ENCODE measurements at regions not wholly inside any gene's neighbourhood (a gene's known extent, or its start where the extent isn't known, plus 50 kb on each side); places are given as distances from the start of the nearest gene placed in this dataset.

GRCh38 chr17:70869402-70870085, 700.2 kb downstream of the KCNJ2 start:
- Histone ChIP-seq H3K4me3 (ENCODE audit: low read depth, low read length) (0 out of 2 replicates have a peak overlapping the region, but pooled peaks have one; percentile 20), H3K27ac (ENCODE audit: low read depth, low read length) (peak overlapping the region; percentile 63), H3K36me3 (ENCODE audit: control insufficient read depth, insufficient read depth, low read length) (no peaks in the 10 kb centered on the region), H3K4me1 (ENCODE audit: control insufficient read depth, insufficient read depth, low read length) (peaks cover 22% of the 10 kb centered on the region), H3K9me3 (ENCODE audit: control insufficient read depth, insufficient read depth, low read length) (no peaks in the 10 kb centered on the region), H3K9ac (ENCODE audit: low read depth, low read length) (no peak overlapping the region), H3K27me3 (ENCODE audit: control insufficient read depth, insufficient read depth, low read length) (no peaks in the 10 kb centered on the region)

DNA sequence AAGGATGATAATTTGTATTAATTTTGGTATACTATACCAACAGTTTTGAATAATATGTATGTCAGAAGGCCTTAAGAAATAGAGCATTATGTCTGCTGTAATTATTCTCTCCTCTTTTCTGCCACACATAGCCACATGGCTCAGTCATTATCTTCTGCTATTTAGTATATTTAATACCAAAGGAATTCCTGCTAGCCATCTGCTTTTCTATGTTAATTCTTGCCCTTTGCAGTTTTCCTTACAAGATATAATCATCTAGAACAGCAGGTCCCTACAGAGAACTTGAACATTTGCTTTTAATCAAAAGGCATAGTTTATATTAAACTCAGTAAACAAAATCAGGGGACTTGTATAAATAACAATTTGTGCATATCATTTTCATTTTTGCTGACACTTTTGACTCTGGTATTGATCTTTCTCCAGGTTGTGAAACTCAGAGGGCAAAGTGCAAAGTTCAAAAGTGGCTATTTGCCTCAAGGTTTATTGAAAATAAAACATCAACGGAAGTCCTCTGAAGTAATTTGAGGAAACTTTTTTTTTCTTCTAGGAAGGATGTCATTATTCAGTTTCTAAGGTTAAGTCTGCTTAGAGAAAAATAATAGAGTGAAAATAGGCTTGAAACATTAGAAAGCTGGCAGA, 702.0 kb downstream of the KCNJ2 start:
- Histone ChIP-seq H3K9me3 (ENCODE audit: control insufficient read depth, insufficient read depth, low read length) (no peaks in the 10 kb centered on the region), H3K4me1 (ENCODE audit: control insufficient read depth, insufficient read depth, low read length) (peaks cover 22% of the 10 kb centered on the region), H3K27me3 (ENCODE audit: control insufficient read depth, insufficient read depth, low read length) (no peaks in the 10 kb centered on the region), H3K36me3 (ENCODE audit: control insufficient read depth, insufficient read depth, low read length) (no peaks in the 10 kb centered on the region), H3K9ac (ENCODE audit: low read depth, low read length) (no peak overlapping the region; the same call in 1 of the 2 replicates), H3K27ac (ENCODE audit: low read depth, low read length) (peak overlapping the region; percentile 14), H3K4me3 (ENCODE audit: low read depth, low read length) (no peak overlapping the region)

DNA sequence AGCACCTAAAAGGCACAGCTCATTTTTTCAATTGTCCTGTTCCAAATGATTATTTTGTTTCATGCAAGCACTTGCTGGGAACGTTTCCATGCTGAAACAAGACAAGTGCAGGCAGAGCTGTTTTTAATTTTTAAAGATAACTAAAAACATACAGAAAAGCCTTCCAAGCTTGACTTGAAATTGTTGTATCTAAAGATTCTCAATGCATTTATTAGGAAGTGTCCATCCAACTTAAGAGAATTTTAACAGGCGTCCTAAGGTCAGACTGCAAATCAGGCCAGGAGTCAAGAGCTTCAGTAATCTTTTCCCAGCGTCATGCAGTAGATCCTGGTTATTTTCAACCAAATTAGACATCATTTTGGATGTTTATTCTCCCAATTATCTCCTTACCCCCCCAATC, 702.8 kb downstream of the KCNJ2 start:
- no peaks in the 10 kb centered on the region for H3K27me3 ChIP-seq (ENCODE audit: control insufficient read depth, insufficient read depth, low read length)
- H3K9me3 ChIP-seq (ENCODE audit: control insufficient read depth, insufficient read depth, low read length), result no peaks in the 10 kb centered on the region
- H3K4me3 ChIP-seq (ENCODE audit: low read depth, low read length), result no peak overlapping the region
- peaks cover 22% of the 10 kb centered on the region for H3K4me1 ChIP-seq (ENCODE audit: control insufficient read depth, insufficient read depth, low read length)
- no peaks in the 10 kb centered on the region for H3K36me3 ChIP-seq (ENCODE audit: control insufficient read depth, insufficient read depth, low read length)
- no peak overlapping the region for H3K9ac ChIP-seq (ENCODE audit: low read depth, low read length)
- no peak overlapping the region for H3K27ac ChIP-seq (ENCODE audit: low read depth, low read length)

- H3K27me3 ChIP-seq (ENCODE audit: control insufficient read depth, insufficient read depth, low read length), result no peaks in the 10 kb centered on the region
- H3K4me3 ChIP-seq (ENCODE audit: low read depth, low read length), result no peak overlapping the region
- H3K9ac ChIP-seq (ENCODE audit: low read depth, low read length), result no peak overlapping the region
- peaks cover 9% of the 10 kb centered on the region for H3K4me1 ChIP-seq (ENCODE audit: control insufficient read depth, insufficient read depth, low read length)
- no peak overlapping the region for H3K27ac ChIP-seq (ENCODE audit: low read depth, low read length)
- H3K9me3 ChIP-seq (ENCODE audit: control insufficient read depth, insufficient read depth, low read length), result no peaks in the 10 kb centered on the region
- H3K36me3 ChIP-seq (ENCODE audit: control insufficient read depth, insufficient read depth, low read length), result no peaks in the 10 kb centered on the region
Observed at GRCh38 chr17:70875729-70876310, 706.5 kb downstream of the KCNJ2 start.

GRCh38 chr17:70878879-70879278, 709.5 kb downstream of the KCNJ2 start:
- Histone ChIP-seq H3K9me3 (ENCODE audit: control insufficient read depth, insufficient read depth, low read length) (no peaks in the 10 kb centered on the region), H3K27me3 (ENCODE audit: control insufficient read depth, insufficient read depth, low read length) (no peaks in the 10 kb centered on the region), H3K36me3 (ENCODE audit: control insufficient read depth, insufficient read depth, low read length) (no peaks in the 10 kb centered on the region), H3K4me3 (ENCODE audit: low read depth, low read length) (no peak overlapping the region), H3K9ac (ENCODE audit: low read depth, low read length) (no peak overlapping the region), H3K4me1 (ENCODE audit: control insufficient read depth, insufficient read depth, low read length) (peaks cover 10% of the 10 kb centered on the region; the same call in 1 of the 2 replicates), H3K27ac (ENCODE audit: low read depth, low read length) (no peak overlapping the region)

GRCh38 chr17:70879401-70879800, 710.1 kb downstream of the KCNJ2 start:
- Histone ChIP-seq H3K27me3 (ENCODE audit: control insufficient read depth, insufficient read depth, low read length) (no peaks in the 10 kb centered on the region), H3K9ac (ENCODE audit: low read depth, low read length) (no peak overlapping the region), H3K4me1 (ENCODE audit: control insufficient read depth, insufficient read depth, low read length) (peaks cover 10% of the 10 kb centered on the region; the same call in 1 of the 2 replicates), H3K9me3 (ENCODE audit: control insufficient read depth, insufficient read depth, low read length) (no peaks in the 10 kb centered on the region), H3K4me3 (ENCODE audit: low read depth, low read length) (no peak overlapping the region), H3K36me3 (ENCODE audit: control insufficient read depth, insufficient read depth, low read length) (no peaks in the 10 kb centered on the region), H3K27ac (ENCODE audit: low read depth, low read length) (no peak overlapping the region)

DNA sequence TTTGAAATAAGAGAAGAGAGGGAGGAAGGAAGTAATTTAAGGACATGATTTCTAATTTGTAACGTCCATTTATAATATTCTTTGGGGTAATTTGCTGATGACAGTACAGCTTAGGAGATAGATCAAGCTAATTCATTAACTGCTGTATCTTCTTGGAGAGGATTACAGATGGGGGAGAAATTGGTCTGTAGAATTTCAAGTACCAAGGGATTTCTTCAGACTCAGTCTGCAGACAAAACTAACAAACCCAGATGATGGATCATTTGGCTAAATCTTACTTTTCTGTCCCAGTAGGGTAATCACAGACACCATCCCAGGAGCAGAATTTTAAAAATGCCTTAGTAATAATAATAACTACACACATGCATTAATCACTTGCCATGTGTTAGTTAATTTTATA, 711.8 kb downstream of the KCNJ2 start:
- H3K36me3 ChIP-seq (ENCODE audit: control insufficient read depth, insufficient read depth, low read length), result no peaks in the 10 kb centered on the region
- H3K9ac ChIP-seq (ENCODE audit: low read depth, low read length), result no peak overlapping the region
- no peaks in the 10 kb centered on the region for H3K9me3 ChIP-seq (ENCODE audit: control insufficient read depth, insufficient read depth, low read length)
- no peak overlapping the region for H3K27ac ChIP-seq (ENCODE audit: low read depth, low read length)
- no peak overlapping the region for H3K4me3 ChIP-seq (ENCODE audit: low read depth, low read length)
- H3K27me3 ChIP-seq (ENCODE audit: control insufficient read depth, insufficient read depth, low read length), result no peaks in the 10 kb centered on the region
- H3K4me1 ChIP-seq (ENCODE audit: control insufficient read depth, insufficient read depth, low read length), result peaks cover 10% of the 10 kb centered on the region; the same call in 1 of the 2 replicates

DNA sequence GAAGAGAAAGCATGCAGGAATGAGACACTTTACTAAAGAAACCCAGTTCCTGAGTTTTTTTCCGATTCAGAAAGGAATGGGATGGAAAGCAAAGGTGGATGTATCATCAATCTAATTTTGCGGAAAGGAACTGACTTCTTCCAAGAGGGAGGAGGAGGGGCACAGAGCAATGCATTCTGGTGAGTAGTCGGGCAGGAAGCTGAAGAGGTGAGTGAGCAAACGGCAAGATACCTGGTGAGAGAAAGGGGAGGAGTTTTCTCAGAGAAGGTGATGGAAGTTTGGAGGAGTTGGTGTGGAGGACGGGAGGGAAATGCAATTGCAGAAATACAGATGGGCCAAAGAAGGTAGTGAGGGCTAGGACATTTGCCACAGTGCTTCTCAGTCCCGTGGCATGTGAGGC, 713.2 kb downstream of the KCNJ2 start:
- Histone ChIP-seq H3K9me3 (ENCODE audit: control insufficient read depth, insufficient read depth, low read length) (no peaks in the 10 kb centered on the region), H3K27me3 (ENCODE audit: control insufficient read depth, insufficient read depth, low read length) (no peaks in the 10 kb centered on the region), H3K27ac (ENCODE audit: low read depth, low read length) (no peak overlapping the region), H3K36me3 (ENCODE audit: control insufficient read depth, insufficient read depth, low read length) (no peaks in the 10 kb centered on the region), H3K9ac (ENCODE audit: low read depth, low read length) (no peak overlapping the region), H3K4me1 (ENCODE audit: control insufficient read depth, insufficient read depth, low read length) (peaks cover 10% of the 10 kb centered on the region; the same call in 1 of the 2 replicates), H3K4me3 (ENCODE audit: low read depth, low read length) (no peak overlapping the region)

DNA sequence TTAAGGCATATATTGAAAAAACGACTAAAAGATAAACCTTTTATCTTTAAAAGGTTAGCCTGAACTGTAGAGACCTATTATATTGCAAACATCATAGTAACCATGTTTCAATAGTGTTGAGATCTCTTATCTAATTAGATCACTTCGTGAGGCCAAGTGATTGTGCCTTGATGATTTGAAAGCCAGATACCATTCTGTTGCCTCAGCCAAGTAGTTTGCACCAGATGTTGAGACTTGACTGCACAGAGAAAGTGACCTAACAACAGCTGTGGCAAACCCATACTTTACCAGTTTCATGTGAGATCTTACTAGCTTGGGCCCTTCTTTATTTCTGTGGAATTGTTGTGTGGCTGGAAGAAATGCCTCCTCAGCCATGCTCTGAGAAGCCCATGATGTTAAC, 717.3 kb downstream of the KCNJ2 start:
- no peak overlapping the region for H3K4me3 ChIP-seq (ENCODE audit: low read depth, low read length)
- H3K9me3 ChIP-seq (ENCODE audit: control insufficient read depth, insufficient read depth, low read length), result no peaks in the 10 kb centered on the region
- no peaks in the 10 kb centered on the region for H3K36me3 ChIP-seq (ENCODE audit: control insufficient read depth, insufficient read depth, low read length)
- no peak overlapping the region for H3K9ac ChIP-seq (ENCODE audit: low read depth, low read length)
- H3K4me1 ChIP-seq (ENCODE audit: control insufficient read depth, insufficient read depth, low read length), result peaks cover 10% of the 10 kb centered on the region; the same call in 1 of the 2 replicates
- no peak overlapping the region for H3K27ac ChIP-seq (ENCODE audit: low read depth, low read length)
- H3K27me3 ChIP-seq (ENCODE audit: control insufficient read depth, insufficient read depth, low read length), result no peaks in the 10 kb centered on the region

GRCh38 chr17:70888324-70888723, 719.0 kb downstream of the KCNJ2 start:
- no peaks in the 10 kb centered on the region for H3K36me3 ChIP-seq (ENCODE audit: control insufficient read depth, insufficient read depth, low read length)
- H3K27ac ChIP-seq (ENCODE audit: low read depth, low read length), result no peak overlapping the region
- no peak overlapping the region for H3K9ac ChIP-seq (ENCODE audit: low read depth, low read length)

DNA sequence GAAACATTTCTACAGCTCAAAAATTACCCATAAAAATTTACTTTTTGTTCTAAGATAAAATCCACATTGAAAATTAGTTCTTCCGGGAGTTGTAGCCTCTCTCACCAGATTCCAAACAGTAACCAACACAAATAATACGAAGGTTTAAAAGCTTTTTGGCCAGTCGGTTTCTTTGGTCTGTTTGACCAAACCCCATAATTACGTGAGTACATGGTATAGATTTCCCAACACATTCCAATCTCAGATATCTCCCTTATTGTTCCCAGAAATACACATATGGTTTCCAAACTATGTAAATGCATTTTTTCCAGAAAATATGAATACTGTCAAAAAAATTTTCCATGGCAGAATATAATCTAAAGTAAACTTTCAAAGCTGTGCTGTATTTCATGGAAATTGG, 722.0 kb downstream of the KCNJ2 start:
- Histone ChIP-seq H3K27me3 (ENCODE audit: control insufficient read depth, insufficient read depth, low read length) (no peaks in the 10 kb centered on the region), H3K36me3 (ENCODE audit: control insufficient read depth, insufficient read depth, low read length) (no peaks in the 10 kb centered on the region), H3K4me1 (ENCODE audit: control insufficient read depth, insufficient read depth, low read length) (no peaks in the 10 kb centered on the region), H3K4me3 (ENCODE audit: low read depth, low read length) (no peak overlapping the region), H3K9ac (ENCODE audit: low read depth, low read length) (no peak overlapping the region), H3K27ac (ENCODE audit: low read depth, low read length) (no peak overlapping the region), H3K9me3 (ENCODE audit: control insufficient read depth, insufficient read depth, low read length) (no peaks in the 10 kb centered on the region)

More at GRCh38 chr17:70888324-70888723, 719.0 kb downstream of the KCNJ2 start:
- no peaks in the 10 kb centered on the region for H3K27me3 ChIP-seq (ENCODE audit: control insufficient read depth, insufficient read depth, low read length)
- H3K9me3 ChIP-seq (ENCODE audit: control insufficient read depth, insufficient read depth, low read length), result no peaks in the 10 kb centered on the region
- no peak overlapping the region for H3K4me3 ChIP-seq (ENCODE audit: low read depth, low read length)
- H3K4me1 ChIP-seq (ENCODE audit: control insufficient read depth, insufficient read depth, low read length), result no peaks in the 10 kb centered on the region

Measured in HUES48 (cell line).